ENCODE measurements at regions not wholly inside any gene's neighbourhood (a gene's known extent, or its start where the extent isn't known, plus 50 kb on each side); places are given as distances from the start of the nearest gene placed in this dataset.

DNA sequence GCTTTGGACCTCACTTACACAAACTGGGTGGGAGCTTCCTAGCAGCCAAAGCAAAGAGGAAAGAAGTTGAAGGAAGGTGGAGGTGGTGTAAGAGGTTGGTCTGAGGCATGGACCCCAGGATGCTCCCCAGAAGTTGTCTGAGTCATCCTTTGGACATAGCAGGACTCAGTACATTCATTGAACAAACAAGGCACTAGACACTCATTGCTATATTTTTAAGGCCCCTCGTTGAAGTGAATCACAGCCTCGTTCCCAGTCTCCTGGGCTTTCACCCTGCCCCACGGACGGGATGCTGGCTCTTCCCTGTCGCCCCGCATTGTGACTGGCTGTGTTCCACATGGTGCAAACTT lies 95.9 kb upstream of the FGF3 start:
- TF ChIP-seq POLR2A (IDR thresholded peaks at IDR 0.05; ENCODE audit: borderline replicate concordance, extremely low read depth, insufficient read depth, insufficient read length) (no peak), POLR2AphosphoS5 (IDR thresholded peaks at IDR 0.05; ENCODE audit: low read depth, low read length) (no peak), SIN3A (IDR thresholded peaks at IDR 0.05; ENCODE audit: low read depth) (no peak), REST (IDR thresholded peaks at IDR 0.05; ENCODE audit: low read depth) (no peak), EZH2phosphoT487 (IDR thresholded peaks at IDR 0.05; ENCODE audit: borderline replicate concordance) (no peak), EZH2 (IDR thresholded peaks at IDR 0.05) (no peak), ELF1 (IDR thresholded peaks at IDR 0.05; ENCODE audit: borderline replicate concordance, low read depth) (no peak), RAD21 (IDR thresholded peaks at IDR 0.05; ENCODE audit: low read depth) (no peak), SP1 (IDR thresholded peaks at IDR 0.05; ENCODE audit: low read depth) (no peak), TCF7L2 (IDR thresholded peaks at IDR 0.05; ENCODE audit: borderline replicate concordance, extremely low read depth, insufficient read depth, insufficient read length) (no peak), ZNF274 (IDR thresholded peaks at IDR 0.05; ENCODE audit: low read depth, low read length) (no peak), CEBPB (IDR thresholded peaks at IDR 0.05; ENCODE audit: low read depth) (no peak)
- TF ChIP-seq, protein P1, sequence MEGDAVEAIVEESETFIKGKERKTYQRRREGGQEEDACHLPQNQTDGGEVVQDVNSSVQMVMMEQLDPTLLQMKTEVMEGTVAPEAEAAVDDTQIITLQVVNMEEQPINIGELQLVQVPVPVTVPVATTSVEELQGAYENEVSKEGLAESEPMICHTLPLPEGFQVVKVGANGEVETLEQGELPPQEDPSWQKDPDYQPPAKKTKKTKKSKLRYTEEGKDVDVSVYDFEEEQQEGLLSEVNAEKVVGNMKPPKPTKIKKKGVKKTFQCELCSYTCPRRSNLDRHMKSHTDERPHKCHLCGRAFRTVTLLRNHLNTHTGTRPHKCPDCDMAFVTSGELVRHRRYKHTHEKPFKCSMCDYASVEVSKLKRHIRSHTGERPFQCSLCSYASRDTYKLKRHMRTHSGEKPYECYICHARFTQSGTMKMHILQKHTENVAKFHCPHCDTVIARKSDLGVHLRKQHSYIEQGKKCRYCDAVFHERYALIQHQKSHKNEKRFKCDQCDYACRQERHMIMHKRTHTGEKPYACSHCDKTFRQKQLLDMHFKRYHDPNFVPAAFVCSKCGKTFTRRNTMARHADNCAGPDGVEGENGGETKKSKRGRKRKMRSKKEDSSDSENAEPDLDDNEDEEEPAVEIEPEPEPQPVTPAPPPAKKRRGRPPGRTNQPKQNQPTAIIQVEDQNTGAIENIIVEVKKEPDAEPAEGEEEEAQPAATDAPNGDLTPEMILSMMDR (IDR thresholded peaks at IDR 0.05 in 2 of 3, conservative IDR thresholded peaks at IDR 0.05 in 1 of 3; ENCODE audit: borderline replicate concordance in 1 of 3, insufficient read depth in 1 of 3, low read depth in 2 of 3, low read length in 2 of 3), result no peak
- TF ChIP-seq, protein P2, sequence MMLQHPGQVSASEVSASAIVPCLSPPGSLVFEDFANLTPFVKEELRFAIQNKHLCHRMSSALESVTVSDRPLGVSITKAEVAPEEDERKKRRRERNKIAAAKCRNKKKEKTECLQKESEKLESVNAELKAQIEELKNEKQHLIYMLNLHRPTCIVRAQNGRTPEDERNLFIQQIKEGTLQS (IDR thresholded peaks at IDR 0.05), result no peak

Data from HCT116 (cell line).